D721Med (cell line): ENCODE measurements at regions not wholly inside any gene's neighbourhood (a gene's known extent, or its start where the extent isn't known, plus 50 kb on each side); places are given as distances from the start of the nearest gene placed in this dataset.

ENCODE experiments used
- DNase-seq: peaks from one replicate; pipeline ENCODE4 v3.0.0; 2011; ENCODE audit warnings: low spot score; ENCODE audit not compliant: insufficient read length
- FAIRE-seq: peaks from 2 replicates; lab custom pipeline; 2011; peaks lifted over from hg19 to GRCh38; lab: Jason Lieb, UNC
- TF ChIP-seq, protein P1 (sequence below): IDR thresholded peaks from 2 replicates; pipeline ENCODE4 v1.5.1; 2012; ENCODE audit warnings: mild to moderate bottlenecking, control low read depth; ENCODE audit not compliant: insufficient read depth; ENCODE audit errors: missing control alignments

DNA sequence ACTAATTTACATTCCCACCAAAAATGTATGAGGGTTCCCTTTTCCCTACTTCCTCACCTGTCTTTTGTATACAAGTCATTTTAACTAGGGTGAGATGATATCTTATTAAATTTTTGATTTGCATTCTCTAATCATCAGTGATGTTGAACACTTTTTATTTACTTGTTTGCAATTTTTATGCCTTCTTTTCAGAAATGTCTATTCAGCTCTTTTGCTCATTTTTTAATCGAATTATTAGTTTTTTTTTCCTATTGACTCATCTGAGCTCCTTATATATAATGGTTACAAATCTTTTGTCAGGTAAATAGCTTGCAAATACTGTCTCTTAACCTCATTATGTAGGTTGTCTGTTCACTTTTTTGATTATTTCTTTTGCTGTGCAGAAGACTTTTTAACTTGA, 269.4 kb downstream of the CDH19 start:
- FAIRE-seq (no peak), DNase-seq (no peak)

DNA sequence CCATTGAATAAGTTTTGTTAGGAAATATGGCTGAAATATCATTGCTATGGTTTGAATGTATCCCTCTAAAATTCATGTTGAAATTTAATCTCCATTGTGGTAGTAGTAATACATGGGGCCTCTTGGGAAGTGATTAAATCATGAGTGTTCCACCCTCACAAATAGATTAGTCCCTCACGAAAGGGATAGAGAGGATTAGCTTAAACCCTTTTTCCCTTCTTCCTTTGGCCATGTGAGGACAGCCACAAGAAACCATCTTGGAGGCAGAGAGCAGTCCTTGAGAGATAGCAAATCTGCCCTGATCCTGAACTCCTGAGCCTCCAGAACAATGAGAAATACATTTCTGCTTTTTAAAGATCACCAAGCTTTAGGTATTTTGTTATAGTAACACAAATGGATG, 274.2 kb downstream of the CDH19 start:
- DNase-seq (peak; percentile 77), FAIRE-seq (peak; percentile 100)
- TF ChIP-seq, protein P1, sequence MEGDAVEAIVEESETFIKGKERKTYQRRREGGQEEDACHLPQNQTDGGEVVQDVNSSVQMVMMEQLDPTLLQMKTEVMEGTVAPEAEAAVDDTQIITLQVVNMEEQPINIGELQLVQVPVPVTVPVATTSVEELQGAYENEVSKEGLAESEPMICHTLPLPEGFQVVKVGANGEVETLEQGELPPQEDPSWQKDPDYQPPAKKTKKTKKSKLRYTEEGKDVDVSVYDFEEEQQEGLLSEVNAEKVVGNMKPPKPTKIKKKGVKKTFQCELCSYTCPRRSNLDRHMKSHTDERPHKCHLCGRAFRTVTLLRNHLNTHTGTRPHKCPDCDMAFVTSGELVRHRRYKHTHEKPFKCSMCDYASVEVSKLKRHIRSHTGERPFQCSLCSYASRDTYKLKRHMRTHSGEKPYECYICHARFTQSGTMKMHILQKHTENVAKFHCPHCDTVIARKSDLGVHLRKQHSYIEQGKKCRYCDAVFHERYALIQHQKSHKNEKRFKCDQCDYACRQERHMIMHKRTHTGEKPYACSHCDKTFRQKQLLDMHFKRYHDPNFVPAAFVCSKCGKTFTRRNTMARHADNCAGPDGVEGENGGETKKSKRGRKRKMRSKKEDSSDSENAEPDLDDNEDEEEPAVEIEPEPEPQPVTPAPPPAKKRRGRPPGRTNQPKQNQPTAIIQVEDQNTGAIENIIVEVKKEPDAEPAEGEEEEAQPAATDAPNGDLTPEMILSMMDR, result no peak

More for the DNA sequence above, 269.4 kb downstream of the CDH19 start:
- TF ChIP-seq, protein P1, result no peak

DNA sequence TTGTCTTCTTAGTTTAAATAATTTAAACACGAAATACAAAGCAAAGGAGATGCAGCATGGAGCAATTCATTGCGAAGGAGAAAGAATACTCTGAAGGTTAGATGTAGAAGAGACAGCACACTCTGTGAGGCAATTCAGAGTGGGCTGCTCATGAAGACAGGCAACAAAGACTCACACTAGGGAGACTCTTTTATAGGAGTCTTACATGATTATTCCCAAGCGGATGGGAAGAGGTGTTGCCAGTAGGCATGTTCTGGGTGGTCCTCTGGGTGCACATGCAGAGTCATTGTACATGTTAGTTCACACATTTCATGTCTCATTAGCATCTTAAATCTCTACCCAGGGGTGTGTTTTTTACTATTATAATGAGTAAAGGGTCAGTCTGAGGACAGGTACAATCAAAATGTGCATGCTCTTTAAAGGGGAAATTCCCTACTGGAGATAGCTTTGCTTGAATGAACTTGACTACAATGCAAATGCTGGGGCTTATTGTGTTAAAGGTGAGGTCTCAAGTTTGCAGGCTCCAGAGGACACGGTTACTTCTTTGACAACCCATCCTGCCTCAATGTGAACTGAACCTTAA, 275.5 kb downstream of the CDH19 start:
- TF ChIP-seq, protein P1, result no peak
- DNase-seq (no peak), FAIRE-seq (no peak)

DNA sequence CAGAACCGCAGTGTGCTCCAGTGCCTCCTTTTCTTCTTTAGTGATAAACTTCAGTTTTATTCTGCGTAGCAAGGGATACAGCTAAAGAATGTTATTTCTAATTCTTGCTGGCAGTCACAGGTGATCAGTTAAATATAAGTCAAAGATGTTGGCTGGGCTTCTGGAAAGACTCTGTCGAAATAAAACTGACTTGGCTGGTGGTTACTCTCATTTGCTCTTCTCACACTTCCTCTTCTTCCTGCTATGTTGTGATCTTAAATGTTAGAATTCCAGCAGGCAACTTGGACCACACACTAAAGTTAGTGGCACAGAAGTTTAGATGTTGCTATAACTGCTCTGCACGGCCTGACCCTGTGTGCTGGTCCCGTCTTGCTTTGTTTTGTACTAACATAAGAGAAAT, 278.6 kb downstream of the CDH19 start:
- no peak for FAIRE-seq
- DNase-seq, result no peak
- TF ChIP-seq, protein P1, result no peak

DNA sequence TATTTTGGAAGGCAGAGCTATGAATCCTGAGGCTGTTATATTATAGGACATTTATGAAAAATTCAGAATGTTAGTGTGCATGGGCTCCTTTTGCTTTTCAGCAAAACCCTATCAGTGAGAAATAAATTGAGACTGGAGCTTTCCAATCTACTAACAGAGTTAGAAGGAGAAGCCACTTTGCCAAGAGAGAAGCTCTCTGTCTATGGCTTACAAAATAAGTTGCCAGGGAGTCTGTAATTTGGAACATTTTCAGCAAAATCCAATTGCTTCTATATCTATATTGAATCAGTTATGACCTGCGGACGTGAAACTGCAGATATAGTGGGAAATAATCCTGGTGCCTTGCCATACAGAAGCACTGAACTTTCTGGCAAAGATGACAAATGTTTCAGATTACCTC, 279.3 kb downstream of the CDH19 start:
- FAIRE-seq, result no peak
- no peak for DNase-seq
- TF ChIP-seq, protein P1, result no peak

DNA sequence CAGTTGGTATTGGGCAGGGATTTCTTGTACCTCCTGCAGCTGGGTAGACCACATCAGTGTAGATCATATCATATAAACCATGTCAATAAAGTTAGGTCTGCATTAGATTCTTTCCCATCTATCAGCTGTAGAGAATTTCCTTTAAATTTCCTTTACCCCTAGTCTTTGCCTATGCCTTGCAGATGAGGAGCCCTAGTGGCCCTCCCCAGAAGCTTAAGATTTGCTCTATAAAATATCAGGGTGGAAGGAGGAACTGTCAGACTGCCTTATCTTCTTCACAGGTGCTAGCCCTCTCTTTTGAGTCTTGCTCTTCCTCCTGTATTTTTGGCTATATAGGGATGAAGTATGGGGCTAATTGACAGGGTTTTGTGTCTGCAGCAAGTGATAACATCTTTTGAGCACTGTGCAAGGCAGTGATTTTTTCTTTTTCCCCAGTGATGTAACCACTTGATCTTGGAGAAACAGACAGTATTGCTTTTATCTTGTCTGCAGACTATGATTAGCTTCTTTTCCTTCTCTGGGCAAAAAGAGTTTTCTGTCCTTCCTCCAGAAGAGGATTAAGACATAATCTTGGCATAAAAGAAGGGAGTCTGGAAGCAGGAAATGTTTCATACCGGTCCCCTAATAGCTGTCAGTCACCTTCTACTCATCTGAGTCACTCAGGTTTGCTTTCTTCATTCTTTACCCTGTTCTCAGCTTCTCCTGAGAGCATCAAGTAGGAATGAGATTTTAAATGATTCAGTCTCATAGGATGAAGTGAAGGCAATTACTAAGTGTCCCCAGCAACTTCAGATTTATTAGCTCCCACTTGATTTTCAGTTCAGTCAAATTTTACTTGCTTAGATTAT, 286.4 kb downstream of the CDH19 start:
- FAIRE-seq (peak; percentile 100), DNase-seq (no peak)
- TF ChIP-seq, protein P1, result no peak

DNA sequence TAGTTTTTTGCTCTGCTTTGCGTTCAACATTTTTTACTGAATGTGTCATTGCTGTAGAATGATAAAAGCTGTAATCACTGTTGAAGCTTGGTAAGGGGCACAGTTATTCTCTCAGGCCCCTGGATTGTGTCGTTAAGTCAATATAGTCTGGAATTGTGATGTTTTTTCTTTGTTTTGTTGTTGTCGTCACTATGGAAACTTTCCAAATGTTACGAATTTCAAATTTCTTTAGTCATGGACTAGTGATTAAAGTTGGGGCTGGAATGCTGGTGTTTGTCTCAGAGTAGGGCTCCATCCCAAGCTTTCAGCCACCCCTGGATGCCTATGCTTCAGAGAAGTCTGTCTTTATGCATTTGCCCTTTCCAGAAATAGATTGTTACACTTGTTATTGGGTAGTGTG, 287.2 kb downstream of the CDH19 start:
- no peak for DNase-seq
- TF ChIP-seq, protein P1, result no peak
- FAIRE-seq, result no peak
